Central memory CD4-positive, alpha-beta T cell (primary cell): ENCODE measurements at regions not wholly inside any gene's neighbourhood (a gene's known extent, or its start where the extent isn't known, plus 50 kb on each side); places are given as distances from the start of the nearest gene placed in this dataset.

Source experiments
- DNase-seq: peaks from one replicate; pipeline ENCODE4 v3.0.0; 2022

DNA sequence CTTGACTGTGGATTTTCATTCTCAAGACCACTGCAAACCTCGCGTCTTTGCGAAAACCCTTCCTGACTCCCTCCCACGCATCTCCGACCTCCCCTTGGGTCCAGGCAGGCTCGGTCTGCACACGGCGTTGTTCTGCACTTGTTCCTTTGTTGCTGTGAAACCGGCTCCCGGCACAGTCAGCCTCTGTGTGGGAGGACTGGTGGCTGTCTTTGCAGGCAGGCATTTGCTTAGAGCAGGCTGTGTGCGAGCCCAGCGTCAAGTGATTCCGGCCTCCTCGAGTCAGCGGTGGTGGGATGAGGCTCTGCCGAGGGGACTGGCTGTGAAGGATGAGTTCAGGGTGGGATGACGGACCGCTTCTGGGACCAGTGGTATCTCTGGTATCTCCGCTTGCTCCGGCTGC, 102.6 kb upstream of the ROPN1 start:
- DNase-seq, result no peak

DNA sequence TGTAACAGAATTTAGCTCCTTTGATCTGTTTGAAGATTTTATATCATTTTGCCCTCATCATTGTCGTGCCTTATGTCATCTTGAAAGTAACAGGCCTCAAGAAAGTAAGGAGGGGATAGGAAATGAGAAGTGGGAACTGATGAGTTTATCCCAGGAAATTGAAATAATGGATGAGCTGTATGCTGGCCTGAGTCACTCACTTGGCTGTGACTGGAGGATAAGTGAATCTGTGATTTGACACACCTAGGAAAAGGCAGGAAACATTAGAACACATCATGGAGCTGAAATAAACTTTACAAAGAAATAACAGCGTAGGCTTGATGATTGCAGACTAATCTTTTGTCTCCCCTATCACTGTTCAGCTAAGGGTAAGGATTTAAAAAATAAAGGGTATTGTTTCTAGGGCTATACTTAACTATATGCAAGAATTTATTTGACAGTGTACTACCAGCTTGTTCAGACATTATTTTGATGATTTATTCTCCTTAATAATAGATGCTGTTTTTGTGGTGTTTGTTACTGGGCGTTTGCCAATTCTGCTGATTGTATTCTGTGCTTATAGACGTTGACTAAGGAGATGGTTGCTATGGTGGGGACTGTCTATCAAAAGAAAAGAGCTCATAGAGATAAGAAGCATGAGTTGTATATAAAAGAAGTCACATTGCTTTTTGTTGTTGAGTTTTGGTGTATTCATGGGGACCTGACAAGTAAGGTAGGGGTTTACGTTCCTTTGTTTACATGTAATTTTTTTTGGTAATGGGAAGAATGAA, 105.6 kb upstream of the ROPN1 start:
- DNase-seq, result no peak

DNA sequence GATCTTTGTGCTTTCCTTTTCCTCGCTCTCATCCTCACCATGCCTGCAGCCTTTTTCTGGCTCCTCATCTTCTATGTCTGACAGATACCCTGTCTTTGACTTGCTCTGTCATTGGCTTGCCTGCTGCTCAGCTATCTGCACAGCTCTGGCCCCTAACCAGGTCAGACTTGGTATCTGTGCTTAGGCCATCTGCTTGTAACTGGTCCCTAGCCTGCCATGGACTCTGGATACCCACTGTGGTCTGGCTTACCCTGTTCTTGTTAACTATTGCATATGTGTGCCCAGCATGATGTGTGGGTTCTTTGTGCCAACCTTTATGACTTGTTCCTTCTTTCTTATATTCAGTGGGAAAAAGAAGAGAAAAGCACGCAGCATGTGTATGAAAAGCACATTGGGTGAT, 109.7 kb upstream of the ROPN1 start:
- DNase-seq, result no peak

DNA sequence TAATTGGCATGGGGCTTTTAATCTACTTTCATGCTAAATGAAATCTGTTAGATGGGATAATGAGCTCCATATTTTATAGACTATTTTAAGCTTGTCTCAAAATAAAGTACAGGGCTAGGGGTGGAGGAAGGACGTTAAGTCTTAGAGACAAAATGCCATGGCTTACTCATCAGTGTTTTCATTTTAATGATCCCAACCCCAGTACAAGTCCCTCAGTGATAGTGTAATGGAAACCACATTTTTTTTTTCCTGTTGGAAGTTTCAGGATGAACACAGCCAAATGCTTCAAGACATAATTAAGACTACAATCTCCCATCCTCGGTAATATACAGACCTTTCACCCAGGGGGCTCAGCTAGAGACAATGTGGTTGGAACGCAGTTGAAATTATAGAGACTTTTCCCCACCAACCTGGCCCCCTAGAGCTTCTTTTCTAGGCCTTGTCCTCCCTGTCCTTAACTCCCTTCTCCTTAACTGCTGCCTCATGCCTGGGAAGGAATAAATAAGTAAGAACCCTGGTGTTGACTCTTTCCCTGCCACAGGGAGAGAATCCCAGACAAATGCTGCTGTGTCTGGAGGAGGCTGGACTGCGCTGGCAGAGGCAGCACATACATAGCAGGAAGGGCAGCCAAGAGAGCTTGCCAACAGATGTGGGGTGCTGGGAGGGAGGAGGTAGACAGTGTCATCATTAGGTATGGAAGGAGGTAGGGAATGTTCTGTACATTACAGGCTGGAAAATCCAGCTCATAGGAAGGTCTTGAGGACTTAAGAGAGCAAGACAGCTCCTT, 115.4 kb upstream of the ROPN1 start:
- DNase-seq, result no peak

DNA sequence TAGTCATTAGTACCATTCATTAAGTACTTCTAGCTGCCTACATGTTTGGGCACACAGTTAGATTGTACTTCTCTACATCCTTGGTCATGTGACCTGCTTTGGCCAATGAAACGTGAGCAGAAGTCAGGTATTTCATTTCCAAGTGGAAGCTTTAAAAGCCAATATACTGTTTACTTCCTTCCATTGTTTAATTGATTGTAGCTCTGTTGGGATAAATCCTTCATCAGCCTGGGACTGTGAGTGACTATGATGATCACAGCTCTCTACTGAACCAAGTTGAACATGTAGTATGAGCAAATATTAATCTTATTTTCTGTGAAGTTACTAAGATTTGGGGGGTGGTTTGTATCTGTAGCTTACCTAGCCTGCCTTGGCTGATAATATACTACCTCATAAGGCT, 116.5 kb upstream of the ROPN1 start:
- no peak for DNase-seq

DNA sequence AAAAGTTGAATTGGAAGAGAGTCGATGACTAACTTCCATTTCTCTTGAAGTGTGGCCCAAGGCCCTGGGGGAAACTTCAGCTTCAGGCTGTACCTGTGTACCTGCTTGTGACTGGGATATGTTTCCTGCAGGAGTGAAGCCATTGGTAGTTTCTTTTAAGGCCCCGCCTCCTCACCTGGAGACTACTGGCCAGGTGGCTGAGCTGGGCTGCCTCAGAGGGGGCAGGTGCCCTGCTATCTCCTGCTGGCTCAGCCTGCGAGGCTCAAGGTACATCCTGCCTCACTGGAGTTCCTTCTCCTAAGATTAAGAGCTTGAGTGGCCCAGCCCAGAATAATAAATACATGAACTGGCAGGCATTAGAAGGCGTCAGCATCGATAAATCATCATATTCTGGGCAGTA, 121.6 kb upstream of the ROPN1 start:
- DNase-seq, result no peak

DNA sequence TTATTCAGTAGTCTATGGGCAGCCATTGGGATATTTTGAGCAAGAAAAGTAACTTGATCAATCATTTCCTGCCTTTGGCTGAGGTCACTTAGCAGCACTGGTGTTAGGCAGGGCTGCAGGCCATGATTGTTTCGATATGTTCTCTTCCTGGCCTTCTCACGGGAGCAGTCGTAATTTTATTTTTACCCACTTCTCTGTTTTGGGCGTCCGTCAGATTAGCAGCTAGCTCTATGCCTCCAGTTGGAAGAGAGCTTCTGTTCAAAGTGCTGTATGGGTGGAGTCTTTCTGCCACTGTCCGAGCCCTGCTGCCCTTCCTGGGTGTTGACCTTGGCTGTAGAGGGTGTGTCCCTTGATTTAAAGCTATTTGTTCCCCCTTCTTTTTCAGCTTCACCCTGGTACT, 123.4 kb upstream of the ROPN1 start:
- DNase-seq, result no peak

DNA sequence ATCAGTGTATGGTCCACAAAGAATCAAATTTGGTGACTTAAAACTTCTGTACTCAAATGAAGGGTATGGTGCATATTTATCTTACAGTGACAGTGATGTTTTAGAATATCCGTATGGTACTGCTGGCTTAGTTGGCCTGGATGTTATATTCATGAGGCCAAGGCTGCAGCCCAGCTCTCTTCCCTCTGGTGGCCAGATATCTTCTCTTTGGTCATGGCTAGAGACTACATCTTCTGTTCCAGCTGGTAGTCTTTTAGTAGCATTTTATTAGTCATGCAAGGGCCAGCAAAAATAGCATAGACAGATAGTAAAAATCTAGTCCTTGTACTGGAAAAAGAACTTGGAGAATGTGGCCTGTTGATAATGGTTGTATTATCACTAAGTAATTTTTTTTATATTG, 124.0 kb upstream of the ROPN1 start:
- no peak for DNase-seq

DNA sequence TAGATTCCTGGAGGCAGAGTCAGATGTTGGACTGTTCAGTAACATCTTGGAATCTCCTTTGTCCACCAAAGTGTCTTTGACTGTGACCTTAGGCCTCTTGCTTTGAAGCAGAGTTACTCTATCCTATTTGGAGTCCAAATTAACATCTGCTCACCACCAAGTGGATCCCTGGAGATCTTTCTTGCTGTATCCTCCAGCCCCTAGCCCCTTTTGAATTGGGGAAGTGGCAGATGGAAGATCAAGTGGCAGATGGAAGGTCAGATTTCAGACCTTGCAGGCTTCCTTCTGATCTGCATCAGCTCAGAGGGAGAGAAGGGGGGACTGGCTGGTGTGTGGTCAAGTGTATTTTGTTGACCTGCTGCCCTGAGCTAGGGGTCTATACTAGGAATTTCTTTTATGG, 125.0 kb upstream of the ROPN1 start:
- no peak for DNase-seq

DNA sequence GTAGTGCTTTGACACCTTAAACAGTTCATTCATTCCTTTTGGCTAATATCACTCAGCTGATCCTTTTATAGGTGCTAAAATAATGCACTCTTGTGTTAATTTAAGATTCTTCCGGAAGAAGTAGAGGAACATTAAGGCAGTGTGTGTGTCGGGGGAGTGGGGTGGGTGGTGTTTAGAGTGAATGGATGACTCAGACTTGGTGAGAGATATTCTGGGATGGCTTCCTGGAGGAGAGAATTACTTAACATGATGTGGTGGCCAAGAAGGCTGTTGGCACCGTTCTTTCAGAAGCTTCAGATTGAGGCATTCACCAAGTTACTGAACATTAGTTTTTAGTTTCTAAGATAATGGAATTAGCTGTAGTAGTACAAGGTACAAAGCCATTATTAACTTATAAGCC, 125.6 kb upstream of the ROPN1 start:
- no peak for DNase-seq

DNA sequence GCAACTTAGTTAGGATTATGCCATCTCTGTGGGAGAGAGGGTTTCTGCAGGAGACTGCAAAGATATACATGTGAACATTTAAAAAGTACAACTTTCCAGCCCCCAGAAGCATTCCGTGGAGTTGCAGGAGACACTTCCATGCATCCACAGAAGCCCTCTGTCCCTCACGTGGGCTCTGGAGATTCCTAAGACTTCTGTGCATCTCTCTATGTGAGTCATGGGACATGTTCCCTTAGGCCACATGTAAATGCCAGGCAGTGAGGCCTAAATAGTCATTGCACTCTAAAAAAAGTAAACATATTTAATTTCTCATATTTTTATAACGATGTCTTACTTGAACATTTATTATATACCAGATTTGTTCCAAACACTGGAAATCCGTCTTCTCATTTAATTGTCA, 126.5 kb upstream of the ROPN1 start:
- DNase-seq, result no peak

DNA sequence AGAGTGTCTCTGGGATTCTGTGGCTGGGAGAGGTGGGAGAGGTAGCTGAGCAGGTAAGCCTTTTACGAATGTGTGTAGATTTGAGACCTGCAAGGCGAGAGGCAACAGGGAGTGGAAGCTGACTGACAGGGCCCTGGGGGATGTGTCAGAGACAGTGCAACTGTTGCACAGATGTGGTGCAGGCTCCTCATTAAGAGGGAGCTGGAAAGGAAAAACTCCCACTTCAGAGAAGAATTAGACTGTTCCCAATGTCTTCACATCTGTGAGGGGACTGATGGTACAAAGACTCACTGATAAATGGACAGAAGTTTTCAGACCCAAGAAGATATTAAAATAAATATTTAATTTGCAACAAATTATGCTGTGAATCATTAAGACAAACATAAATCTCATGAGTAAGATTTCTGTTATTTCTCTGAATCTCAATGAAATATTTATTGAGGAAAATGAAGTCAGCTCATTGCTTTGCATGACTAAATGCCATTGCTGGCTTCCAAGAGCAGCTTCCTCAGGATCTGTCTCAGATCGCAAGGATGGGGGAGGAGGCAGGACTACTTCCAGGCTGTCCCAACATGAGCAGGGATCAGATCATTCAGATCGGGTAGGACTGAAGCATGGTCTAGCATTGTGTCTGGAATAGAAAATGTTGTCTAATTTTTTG, 127.3 kb upstream of the ROPN1 start:
- DNase-seq, result no peak

DNA sequence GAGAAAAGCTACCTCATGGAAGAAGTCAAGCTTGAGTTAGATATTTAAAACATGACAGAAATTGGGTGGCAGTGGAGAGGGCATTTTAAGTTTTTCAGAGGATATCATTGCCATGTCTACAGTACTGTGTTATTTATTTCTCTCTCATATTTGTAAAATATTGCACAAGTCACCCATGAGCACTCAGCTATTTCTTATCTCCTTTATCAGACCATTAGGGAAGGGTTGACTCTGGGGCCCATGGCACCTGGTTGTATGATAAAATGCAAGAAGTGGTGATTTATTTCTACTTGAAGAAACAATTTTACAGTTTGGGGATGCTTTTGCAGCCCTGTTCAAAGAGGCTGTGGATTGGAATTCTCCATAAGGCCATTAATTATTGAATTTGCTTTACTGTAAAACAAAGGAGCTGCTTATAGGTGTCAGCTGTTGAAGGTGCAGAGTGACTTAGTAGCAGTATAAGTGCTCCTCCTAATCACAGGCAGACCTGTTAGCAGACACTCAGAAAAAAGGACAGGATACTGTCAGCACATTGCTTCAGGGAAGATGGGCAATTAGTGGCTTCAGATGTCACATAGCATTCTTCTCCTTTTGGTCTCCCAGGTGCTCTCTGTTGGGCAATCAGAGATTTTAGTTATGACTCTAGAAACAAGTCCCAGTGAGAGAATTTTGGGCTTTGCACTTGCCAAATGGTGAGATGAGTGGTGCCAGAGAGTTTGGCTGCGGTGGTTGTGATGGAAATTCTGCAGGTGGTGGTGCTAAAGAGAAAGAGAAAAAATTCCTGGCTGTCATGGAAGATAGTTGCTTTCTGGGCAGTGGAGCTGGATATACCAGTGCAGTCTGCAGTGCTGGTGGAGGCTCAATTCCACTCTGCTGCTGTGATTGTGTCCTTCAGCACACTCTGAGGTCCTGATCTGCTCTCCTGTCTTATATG, 129.7 kb upstream of the ROPN1 start:
- no peak for DNase-seq

DNA sequence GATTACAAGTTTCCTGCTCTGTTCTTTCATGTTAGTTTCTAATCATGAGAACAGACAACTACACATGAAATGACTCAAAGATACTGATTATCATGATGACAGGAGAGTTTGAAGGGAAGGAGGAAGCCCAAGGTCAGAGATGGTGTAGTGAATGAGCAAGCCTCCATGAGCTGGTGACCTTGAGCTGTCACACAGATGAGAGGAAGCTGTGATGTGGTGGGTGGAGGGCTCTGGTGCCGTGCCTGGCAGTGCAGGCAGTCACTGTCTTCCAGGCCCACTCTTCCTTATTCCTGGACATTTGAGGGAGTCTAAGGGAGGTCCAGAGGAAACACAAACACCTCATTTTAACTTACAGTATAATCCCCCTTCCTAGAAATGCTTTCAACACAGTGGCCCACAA, 133.4 kb upstream of the ROPN1 start:
- no peak for DNase-seq

DNA sequence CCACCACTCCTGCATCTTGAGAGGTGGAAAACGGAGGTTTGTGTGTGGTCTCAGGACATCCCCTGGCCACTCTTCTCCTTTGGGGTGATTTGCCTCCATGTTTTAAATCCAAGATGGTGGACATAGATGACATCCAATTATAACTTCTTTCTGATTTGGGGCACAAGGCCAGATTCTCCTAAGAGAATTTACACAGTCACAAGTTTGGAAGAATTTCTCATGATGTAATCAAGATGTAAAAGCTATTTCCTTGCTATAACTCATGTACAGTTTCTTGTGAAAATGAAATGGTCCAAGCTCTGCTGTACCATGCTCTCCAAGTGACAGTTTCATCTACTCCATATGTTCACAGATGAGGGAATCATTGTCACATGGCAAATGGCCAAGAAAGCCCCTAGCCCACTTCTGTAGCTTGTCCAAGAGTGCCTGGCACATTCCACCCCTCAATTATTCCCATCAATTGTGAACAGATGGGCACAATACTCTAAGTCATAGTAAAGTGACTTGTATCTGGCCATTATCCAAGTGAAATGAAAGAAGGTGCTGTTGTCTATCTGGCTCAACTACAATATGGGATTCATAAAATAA, 134.6 kb upstream of the ROPN1 start:
- no peak for DNase-seq

DNA sequence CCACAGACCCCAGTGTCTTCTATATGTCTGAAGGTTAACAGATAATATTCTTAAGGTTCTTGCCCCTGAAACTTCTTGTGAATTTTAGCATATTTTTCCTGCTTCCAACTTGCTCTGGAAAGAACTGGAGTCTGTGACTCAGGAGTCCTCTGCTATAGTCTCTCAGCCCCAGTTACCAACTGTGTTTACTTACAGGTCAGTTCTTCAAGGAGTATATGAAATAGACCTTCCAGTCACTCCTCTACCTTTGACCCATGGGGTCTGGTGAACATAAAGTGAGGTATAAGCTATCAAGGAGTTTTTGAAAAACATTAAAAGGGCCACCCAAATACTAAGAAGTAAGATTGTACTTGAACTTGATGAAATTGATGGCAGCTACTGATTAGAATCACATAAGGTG, 139.2 kb upstream of the ROPN1 start:
- DNase-seq, result no peak

DNA sequence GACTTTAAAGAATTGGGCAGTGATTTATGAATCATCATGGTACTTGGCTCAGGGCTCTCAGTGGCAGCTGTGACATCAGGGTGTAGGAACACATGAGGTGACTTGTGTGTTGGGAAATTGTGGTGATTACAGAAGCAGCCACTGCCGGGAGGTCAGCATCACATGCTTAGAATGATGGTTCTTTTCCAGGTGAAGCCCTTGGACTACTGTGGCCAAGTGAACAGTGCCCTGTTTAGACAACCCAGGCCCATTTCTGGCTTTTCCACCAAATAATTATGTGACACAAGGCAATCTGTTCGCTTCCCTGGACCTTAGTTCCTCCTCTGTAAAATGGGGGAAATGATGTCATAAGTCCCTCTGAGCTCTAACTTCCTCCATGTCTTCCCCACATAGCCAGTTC, 139.7 kb upstream of the ROPN1 start:
- no peak for DNase-seq

DNA sequence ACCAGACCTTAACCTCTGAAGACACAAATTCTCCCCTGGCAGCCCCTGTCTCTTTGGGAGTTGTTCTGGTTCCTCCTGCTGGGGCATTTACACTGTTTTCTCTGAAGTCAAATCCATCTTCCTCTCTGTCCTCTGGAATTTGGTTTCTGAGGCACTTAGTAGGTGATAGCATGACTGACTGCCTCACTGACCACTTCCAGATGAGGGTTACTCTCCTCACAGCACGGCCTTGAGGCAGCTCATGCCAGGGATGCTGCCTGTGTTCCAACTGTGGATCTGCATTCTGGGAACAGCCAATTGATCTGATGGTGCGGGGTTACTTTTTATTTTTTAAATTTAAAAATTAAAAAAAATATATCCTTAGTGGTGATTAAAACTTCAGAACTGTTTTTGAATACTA, 140.9 kb upstream of the ROPN1 start:
- DNase-seq, result no peak

DNA sequence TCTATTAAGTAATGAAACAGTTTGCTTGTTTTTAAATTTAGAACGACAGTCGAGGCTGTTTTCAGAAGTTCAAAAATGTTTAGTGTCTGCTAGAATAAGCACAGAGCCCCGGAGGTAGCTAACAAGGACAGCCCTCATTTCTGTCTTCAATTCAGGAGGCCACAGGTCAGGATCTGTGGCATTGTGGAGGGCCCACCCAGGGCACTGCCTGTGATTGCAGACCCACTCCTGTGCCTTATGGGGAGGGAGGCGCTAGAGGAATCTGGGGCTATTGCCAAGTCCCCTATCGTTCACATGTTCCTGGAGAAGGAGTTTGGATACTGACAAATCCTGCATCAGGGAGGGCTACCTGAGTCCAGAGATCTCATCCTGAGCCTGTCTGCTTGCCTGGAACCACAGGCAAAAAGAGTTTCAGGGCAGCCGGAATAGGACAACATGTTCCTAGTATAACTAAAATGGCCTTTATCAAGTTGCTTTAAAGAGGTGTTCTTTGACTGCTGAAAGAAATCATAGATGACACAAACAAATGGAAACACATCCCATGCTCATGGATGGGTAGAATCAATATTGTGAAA, 141.5 kb upstream of the ROPN1 start:
- DNase-seq, result no peak

DNA sequence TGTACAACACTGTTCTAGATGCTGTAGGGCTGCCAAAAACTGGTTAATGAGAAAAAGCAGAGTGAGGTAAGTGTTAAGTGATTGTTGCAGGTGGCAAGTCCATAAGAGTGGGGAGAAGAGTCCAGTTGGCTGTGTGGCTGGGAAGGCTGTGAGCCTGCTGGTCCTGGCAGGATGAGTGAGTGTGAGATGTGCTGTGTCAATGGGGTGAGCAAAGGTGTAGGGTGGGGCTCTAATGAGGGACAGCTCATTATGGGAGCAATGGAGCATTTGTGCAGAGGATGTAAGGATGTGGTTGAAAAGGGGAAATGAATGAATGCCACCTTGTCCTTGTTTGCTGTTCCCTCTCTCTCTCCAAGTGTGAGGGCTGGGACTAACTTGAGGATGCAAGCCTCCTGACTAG, 145.3 kb upstream of the ROPN1 start:
- DNase-seq, result no peak

DNA sequence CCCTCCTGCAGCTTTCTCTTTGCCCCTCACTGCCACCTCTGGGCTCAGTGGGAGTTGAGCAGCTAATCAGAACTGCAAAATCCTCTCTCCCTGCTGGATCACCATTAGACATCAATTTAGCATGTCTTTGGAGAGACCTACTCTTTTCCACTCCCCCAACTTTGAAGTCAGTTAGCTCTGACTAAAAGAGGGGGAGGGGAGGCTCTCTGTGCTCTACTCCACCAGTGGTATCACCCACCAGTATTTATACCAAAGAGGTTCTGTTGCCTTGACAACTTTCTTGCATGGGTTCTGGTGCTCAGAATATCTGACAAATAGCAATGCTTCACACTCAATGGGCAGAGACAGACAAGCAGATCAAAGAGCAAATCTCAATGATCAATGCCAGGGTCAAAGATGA, 146.2 kb upstream of the ROPN1 start:
- no peak for DNase-seq

DNA sequence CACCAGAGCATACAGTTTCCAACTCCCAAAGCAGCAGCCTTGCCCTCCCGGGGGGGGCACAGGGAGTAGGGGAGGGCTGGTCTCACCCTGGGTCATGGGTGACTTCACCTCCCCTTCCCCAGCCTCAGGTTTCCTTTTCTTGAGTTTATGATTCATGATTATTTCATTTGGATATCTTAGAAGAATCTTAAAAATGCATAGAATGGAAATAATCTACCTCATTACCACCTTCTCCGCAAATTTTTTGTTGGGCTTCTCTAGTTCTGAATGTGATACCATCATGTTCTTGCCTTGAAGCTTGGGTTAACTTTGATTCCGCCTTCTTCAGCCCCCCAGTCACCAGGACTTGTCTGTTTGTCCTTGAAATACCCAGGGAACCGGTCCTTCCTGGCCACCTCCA, 148.8 kb upstream of the ROPN1 start:
- no peak for DNase-seq
